ENCODE measurements at regions not wholly inside any gene's neighbourhood (a gene's known extent, or its start where the extent isn't known, plus 50 kb on each side); places are given as distances from the start of the nearest gene placed in this dataset.

- TF ChIP-seq, protein P1, sequence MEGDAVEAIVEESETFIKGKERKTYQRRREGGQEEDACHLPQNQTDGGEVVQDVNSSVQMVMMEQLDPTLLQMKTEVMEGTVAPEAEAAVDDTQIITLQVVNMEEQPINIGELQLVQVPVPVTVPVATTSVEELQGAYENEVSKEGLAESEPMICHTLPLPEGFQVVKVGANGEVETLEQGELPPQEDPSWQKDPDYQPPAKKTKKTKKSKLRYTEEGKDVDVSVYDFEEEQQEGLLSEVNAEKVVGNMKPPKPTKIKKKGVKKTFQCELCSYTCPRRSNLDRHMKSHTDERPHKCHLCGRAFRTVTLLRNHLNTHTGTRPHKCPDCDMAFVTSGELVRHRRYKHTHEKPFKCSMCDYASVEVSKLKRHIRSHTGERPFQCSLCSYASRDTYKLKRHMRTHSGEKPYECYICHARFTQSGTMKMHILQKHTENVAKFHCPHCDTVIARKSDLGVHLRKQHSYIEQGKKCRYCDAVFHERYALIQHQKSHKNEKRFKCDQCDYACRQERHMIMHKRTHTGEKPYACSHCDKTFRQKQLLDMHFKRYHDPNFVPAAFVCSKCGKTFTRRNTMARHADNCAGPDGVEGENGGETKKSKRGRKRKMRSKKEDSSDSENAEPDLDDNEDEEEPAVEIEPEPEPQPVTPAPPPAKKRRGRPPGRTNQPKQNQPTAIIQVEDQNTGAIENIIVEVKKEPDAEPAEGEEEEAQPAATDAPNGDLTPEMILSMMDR (IDR thresholded peaks at IDR 0.05): no peak
- TF ChIP-seq SIN3A (IDR thresholded peaks at IDR 0.05; ENCODE audit: borderline replicate concordance, insufficient read depth, low read depth, low read length): no peak
Measured at GRCh38 chr2:42867093-42868065, 75.0 kb upstream of the HAAO start.

Data from Panc1 (cell line).